ENCODE measurements at regions not wholly inside any gene's neighbourhood (a gene's known extent, or its start where the extent isn't known, plus 50 kb on each side); places are given as distances from the start of the nearest gene placed in this dataset.
"Not testable (repeated sequence)": the region's sequence is repeated elsewhere in the genome, so short reads cannot be mapped to it uniquely, and the experiment has no call there.

DNA sequence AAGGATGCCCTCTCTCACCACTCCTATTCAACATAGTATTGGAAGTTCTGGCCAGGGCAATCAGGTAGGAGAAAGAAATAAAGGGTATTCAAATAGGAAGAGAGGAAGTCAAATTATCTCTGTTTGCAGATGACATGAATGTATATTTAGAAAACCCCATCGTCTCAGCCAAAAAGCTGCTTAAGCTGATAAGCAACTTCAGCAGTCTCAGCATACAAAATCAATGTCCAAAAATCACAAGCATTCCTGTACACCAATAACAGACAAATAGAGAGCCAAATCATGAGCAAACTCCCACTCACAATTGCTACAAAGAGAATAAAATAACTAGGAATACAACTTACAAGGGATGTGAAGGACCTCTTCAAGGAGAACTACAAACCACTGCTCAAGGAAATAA, 184.6 kb downstream of the HACE1 start:
- TF ChIP-seq POLR2A (IDR thresholded peaks at IDR 0.05; ENCODE audit: low read length); GATA1 (IDR thresholded peaks at IDR 0.05; ENCODE audit: low read depth, low read length): not testable (repeated sequence)
